ENCODE measurements at regions not wholly inside any gene's neighbourhood (a gene's known extent, or its start where the extent isn't known, plus 50 kb on each side); places are given as distances from the start of the nearest gene placed in this dataset.

- no peak for TF ChIP-seq ETS1 (IDR thresholded peaks at IDR 0.05)
- no peak for TF ChIP-seq ZNF114 (CRISPR knock-in tag; IDR thresholded peaks at IDR 0.05)
Observed at GRCh38 chr16:8481810-8482209, 108.5 kb downstream of the TMEM114 start (continued).

GRCh38 chr16:8476824-8477223 lies 113.5 kb downstream of the TMEM114 start:
- ATAC-seq (no peak), DNase-seq (ENCODE audit: low spot score) (no peak)
- H3K4me1 Mint-ChIP-seq: no peaks in the 10 kb centered on the region
- H3K4me3 Mint-ChIP-seq: no peak overlapping the region
- TF ChIP-seq JUNB (IDR thresholded peaks at IDR 0.05; ENCODE audit: unreplicated experiment) (no peak), EZH2phosphoT487 (IDR thresholded peaks at IDR 0.05; ENCODE audit: unreplicated experiment) (no peak), ZNF462 (CRISPR knock-in tag; IDR thresholded peaks at IDR 0.05) (no peak), NANOG (IDR thresholded peaks at IDR 0.05; ENCODE audit: borderline replicate concordance) (no peak)
- Histone ChIP-seq H3K79me2 (replicated peaks; ENCODE audit: insufficient read depth) (no peaks in the 10 kb centered on the region), H3K27me3 (ENCODE audit: insufficient read depth) (peaks cover 7% of the 10 kb centered on the region; the same call in 1 of the 2 replicates), H3K36me3 (ENCODE audit: insufficient read depth) (no peaks in the 10 kb centered on the region; the same call in 1 of the 2 replicates), H2AFZ (no peak overlapping the region), H3K4me3 (no peak overlapping the region), H3K4me2 (no peak overlapping the region), H3F3A (replicated peaks; ENCODE audit: low read depth) (no peaks in the 10 kb centered on the region), H3K4me1 (ENCODE audit: insufficient read depth) (no peaks in the 10 kb centered on the region), H4K20me1 (replicated peaks; ENCODE audit: insufficient read depth) (no peaks in the 10 kb centered on the region), H3K9me2 (ENCODE audit: insufficient read depth) (no peaks in the 10 kb centered on the region), H3K27ac (ENCODE audit: low read depth) (no peak overlapping the region)
- no peak overlapping the region for H3K27ac Mint-ChIP-seq
- H3K9me3 Mint-ChIP-seq: no peaks in the 10 kb centered on the region
- H3K36me3 Mint-ChIP-seq (ENCODE audit: low read depth): no peaks in the 10 kb centered on the region
- no peaks in the 10 kb centered on the region for H3K27me3 Mint-ChIP-seq (ENCODE audit: insufficient read depth, low read depth, poor library complexity)

Data from GM23338 (cell line).